Naive thymus-derived CD8-positive, alpha-beta T cell (primary cell): ENCODE measurements at regions not wholly inside any gene's neighbourhood (a gene's known extent, or its start where the extent isn't known, plus 50 kb on each side); places are given as distances from the start of the nearest gene placed in this dataset.

Source experiments
- ATAC-seq, 2 donors: fragments of 150-1000 bp; cut with Tn5 transposase in 1 of 2; sonication (Bioruptor Pico), chemical (Tn5 transposase) in 1 of 2; 1 replicate in 1 of 2; 2 replicates in 1 of 2; pipeline ENCODE4 v1.10.0; 2021; ENCODE audit warnings: mild to moderate bottlenecking in 2 of 2, moderate library complexity in 2 of 2
- POLR2A ChIA-PET: fragments of 350-600 bp; sonication (Branson Sonifier 250); formaldehyde crosslinking; loops from one replicate; lab custom pipeline; 2021; ENCODE audit warnings: antibody characterized with exemption; lab: Charles Lee
- DNase-seq, 10 donors: peaks; one replicate each; pipeline versions ENCODE4 v3.0.0 to v3.0.0-alpha.2; 2020 to 2022
- H3K27ac Mint-ChIP-seq, 10 donors: one replicate each; pipeline ENCODE4 v1.8.0; 2020 to 2022; ENCODE audit warnings: mild to moderate bottlenecking in 10 of 10, mixed read lengths in 10 of 10, moderate library complexity in 4 of 10, inconsistent platforms in 1 of 10
- H3K27me3 Mint-ChIP-seq, 5 donors: one replicate each; pipeline ENCODE4 v1.8.0; 2021 to 2022; ENCODE audit warnings: mixed read lengths in 5 of 5
- H3K36me3 Mint-ChIP-seq, 3 donors: one replicate each; pipeline ENCODE4 v1.8.0; 2020 to 2022; ENCODE audit warnings: mixed read lengths in 3 of 3, mild to moderate bottlenecking in 2 of 3, inconsistent platforms in 1 of 3
- H3K4me1 Mint-ChIP-seq, 4 donors: one replicate each; pipeline ENCODE4 v1.8.0; 2021 to 2022; ENCODE audit warnings: mixed read lengths in 4 of 4
- H3K4me3 Mint-ChIP-seq, 10 donors: one replicate each; pipeline ENCODE4 v1.8.0; 2020 to 2022; ENCODE audit warnings: mild to moderate bottlenecking in 10 of 10, mixed read lengths in 10 of 10, moderate library complexity in 6 of 10, inconsistent platforms in 1 of 10
- H3K9me3 Mint-ChIP-seq, 9 donors: one replicate each; pipeline ENCODE4 v1.8.0; 2020 to 2022; ENCODE audit warnings: mixed read lengths in 9 of 9, mild to moderate bottlenecking in 3 of 9, inconsistent platforms in 1 of 9, moderate library complexity in 1 of 9

DNA sequence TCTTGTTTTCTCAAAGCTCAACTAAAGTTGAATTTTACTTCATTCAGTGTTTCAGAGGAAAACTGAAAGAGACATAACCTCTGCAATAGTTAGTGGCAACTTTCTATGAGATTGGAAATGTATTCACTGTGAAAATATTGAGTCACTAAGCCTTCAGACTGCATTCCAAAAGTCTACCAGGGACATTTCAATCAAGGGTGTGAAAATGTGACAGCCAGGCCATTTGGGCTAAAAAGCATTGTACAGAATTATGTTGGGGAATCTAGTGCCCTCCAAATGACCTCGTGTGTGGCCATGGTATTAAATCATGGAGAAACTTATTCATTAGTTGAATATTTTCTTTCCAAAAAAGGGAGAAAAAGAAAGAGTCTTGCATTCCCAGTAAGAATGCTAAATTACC is 251.9 kb downstream of the GRB14 start:
- Mint-ChIP-seq H3K27me3 (peaks cover 0 to 2% (median 0%) of the 10 kb centered on the region in 5 donors), H3K36me3 (no peaks in the 10 kb centered on the region), H3K4me3 (no peak overlapping the region), H3K4me1 (no peaks in the 10 kb centered on the region), H3K9me3 (peaks cover 0 to 25% (median 5%) of the 10 kb centered on the region in 9 donors), H3K27ac (no peak overlapping the region)
- no peak for ATAC-seq
- no peak for DNase-seq
- POLR2A ChIA-PET = no interaction called here

DNA sequence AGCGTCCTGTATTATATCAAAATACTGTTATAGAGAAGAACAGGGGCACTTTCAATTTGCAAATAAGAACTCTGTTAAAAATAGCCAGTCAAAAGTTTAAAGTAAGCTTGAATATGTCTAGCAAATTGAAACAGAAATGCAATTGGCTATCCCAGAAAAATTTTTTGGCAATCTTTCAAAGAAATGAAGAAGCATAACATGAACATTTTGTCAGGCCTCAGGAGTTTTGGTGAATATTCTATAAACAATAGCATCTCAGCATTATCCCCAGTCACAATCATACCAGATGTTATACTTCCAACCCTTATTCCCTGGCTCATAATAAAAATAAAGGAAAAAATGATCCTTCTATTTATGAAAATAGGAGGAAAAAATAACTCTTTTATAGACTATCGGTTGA is 252.4 kb downstream of the GRB14 start:
- ATAC-seq (no peak), DNase-seq (no peak)
- H3K4me1 Mint-ChIP-seq = no peaks in the 10 kb centered on the region
- H3K4me3 Mint-ChIP-seq = no peak overlapping the region
- peaks cover 0 to 2% (median 0%) of the 10 kb centered on the region in 5 donors for H3K27me3 Mint-ChIP-seq
- peaks cover 0 to 27% (median 9%) of the 10 kb centered on the region in 9 donors for H3K9me3 Mint-ChIP-seq
- no peaks in the 10 kb centered on the region for H3K36me3 Mint-ChIP-seq
- POLR2A ChIA-PET = no interaction called here
- no peak overlapping the region for H3K27ac Mint-ChIP-seq

DNA sequence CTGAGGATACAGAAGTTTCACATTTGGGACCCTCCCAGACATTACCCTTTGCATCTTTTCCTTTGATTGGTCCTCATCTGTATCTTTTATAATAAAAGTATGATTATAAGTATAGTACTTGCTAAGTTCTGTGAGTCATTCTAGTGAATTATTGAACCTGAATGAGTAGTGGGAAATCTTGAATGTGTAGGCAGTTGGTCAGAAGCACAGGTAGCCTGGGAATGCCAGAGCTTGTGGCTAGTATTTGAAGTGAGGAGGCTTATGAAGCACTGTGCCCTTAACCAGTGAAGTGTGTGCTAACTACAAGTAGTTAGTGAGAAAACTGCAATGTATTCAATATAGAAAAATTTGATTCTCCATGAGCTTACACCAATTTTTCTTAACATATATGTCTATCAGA is 257.6 kb downstream of the GRB14 start:
- peaks cover 0 to 2% (median 0%) of the 10 kb centered on the region in 5 donors for H3K27me3 Mint-ChIP-seq
- no peaks in the 10 kb centered on the region for H3K36me3 Mint-ChIP-seq
- POLR2A ChIA-PET = no interaction called here
- no peak overlapping the region for H3K27ac Mint-ChIP-seq
- no peak for ATAC-seq
- H3K9me3 Mint-ChIP-seq = peaks cover 0 to 25% (median 9%) of the 10 kb centered on the region in 9 donors
- no peak for DNase-seq
- H3K4me3 Mint-ChIP-seq = no peak overlapping the region
- no peaks in the 10 kb centered on the region for H3K4me1 Mint-ChIP-seq

DNA sequence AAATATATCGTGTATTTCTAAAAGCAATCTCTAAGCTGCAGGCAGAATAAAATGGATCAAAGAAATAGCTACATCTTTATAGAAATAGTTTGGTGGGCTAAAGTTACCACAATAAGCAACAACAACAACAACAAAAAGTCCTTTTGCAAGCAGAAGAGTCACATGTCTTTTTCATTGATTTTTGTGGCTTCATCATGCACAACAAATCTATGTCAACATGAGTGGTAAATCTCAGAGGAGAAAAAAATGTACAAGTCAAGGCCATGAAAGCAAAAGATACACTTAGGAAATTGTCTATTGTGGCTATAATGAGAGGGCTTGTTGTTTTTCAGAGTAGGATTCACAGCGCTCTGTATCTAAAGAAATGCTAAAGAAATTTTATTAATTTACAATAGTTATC is 269.7 kb downstream of the GRB14 start:
- Mint-ChIP-seq H3K27ac (no peak overlapping the region), H3K4me3 (no peak overlapping the region), H3K27me3 (no peaks in the 10 kb centered on the region), H3K36me3 (no peaks in the 10 kb centered on the region), H3K4me1 (no peaks in the 10 kb centered on the region), H3K9me3 (peaks cover 0 to 6% (median 0%) of the 10 kb centered on the region in 9 donors)
- ATAC-seq = no peak
- no peak for DNase-seq
- POLR2A ChIA-PET = no interaction called here

DNA sequence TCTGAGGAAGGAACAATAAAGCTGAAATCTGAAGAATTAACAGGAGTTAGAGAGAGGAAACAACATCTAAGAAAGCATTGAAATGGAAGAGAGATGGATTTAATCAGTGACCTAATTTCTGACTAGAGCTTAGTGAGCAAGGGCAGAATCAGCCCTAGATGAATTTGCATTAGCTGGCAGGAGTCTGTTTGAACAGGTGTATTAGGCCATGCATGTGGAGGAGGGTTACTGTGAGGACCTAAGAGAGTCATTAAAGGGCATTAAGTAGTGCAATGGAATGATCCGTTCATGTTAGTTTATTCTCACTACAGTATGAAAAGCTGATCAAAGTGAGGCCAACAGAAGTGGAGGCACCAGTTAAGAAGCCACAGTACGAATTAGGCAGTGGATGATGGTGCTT is 285.3 kb downstream of the GRB14 start:
- no peak for ATAC-seq

DNA sequence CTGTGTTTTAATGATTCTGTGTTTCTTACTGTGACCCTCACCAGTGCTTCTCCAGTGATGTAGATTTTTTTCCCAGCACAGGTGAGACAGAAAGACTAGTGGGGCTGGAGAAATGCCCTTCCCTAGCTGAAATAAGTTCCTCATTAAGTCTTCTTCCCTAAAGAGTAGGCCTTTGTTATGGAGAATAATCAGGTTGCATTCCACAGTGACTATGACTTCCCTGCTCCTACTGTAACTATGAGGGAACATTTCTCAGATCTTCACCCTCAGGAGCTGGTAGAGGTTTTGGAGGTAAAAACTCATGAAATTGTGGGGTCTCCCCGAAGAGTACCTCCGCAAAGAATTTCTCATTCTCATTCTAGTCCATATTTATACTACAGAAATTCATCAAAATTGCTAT is 286.2 kb downstream of the GRB14 start:
- ATAC-seq (no peak), DNase-seq (no peak)
- no peaks in the 10 kb centered on the region for H3K4me1 Mint-ChIP-seq
- no peak overlapping the region for H3K4me3 Mint-ChIP-seq
- no peaks in the 10 kb centered on the region for H3K36me3 Mint-ChIP-seq
- no peak overlapping the region for H3K27ac Mint-ChIP-seq
- POLR2A ChIA-PET = no interaction called here
- no peaks in the 10 kb centered on the region for H3K27me3 Mint-ChIP-seq
- peaks cover 0 to 16% (median 3%) of the 10 kb centered on the region in 9 donors for H3K9me3 Mint-ChIP-seq

More for the DNA sequence above, 285.3 kb downstream of the GRB14 start:
- DNase-seq = no peak
- POLR2A ChIA-PET = no interaction called here
- Mint-ChIP-seq H3K36me3 (no peaks in the 10 kb centered on the region), H3K27me3 (no peaks in the 10 kb centered on the region), H3K27ac (no peak overlapping the region), H3K9me3 (peaks cover 0 to 22% (median 4%) of the 10 kb centered on the region in 9 donors), H3K4me1 (no peaks in the 10 kb centered on the region), H3K4me3 (no peak overlapping the region)

DNA sequence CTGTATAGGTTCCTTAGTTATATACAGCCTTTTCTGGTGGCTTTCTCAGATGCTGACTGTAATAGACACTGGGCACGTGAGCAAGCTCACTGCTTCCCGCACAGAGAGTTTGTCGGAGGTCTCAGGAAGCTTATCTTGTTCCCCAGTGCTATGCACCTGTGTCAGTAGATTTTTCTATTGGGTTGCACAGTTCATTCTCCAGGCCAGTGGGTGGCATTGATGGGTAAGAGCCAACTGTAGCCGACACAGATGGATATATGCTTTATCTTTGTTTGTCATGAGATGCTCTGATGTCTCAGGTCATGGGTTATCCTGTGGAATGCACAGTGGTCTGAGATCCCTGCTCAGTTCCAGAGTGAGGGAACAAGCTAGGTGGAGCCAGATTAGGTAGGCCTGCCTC is 293.0 kb downstream of the GRB14 start:
- Mint-ChIP-seq H3K9me3 (peaks cover 10 to 39% (median 18%) of the 10 kb centered on the region in 9 donors), H3K27me3 (no peaks in the 10 kb centered on the region), H3K4me1 (no peaks in the 10 kb centered on the region), H3K4me3 (no peak overlapping the region), H3K27ac (no peak overlapping the region), H3K36me3 (no peaks in the 10 kb centered on the region)
- POLR2A ChIA-PET = no interaction called here
- ATAC-seq = no peak
- DNase-seq = no peak

DNA sequence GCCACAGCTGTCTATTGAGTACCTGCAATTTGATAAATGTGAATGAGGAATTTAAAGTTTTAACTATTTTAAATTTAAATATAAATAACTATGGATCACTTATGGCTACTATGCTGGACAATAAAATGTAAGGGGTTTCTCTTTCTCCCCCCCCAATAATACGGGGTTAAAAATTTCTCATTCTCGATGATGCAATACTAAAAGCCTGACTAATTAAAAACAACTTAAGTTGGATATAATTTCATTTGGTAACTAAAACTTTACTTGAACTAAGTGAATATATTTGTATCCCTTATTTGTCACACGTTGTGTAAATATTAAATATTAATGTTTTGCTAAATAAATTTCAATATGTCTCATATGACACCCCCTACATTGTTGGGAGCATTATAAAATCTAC is 297.3 kb downstream of the GRB14 start:
- no peak overlapping the region for H3K4me3 Mint-ChIP-seq
- POLR2A ChIA-PET = no interaction called here
- H3K27me3 Mint-ChIP-seq = no peaks in the 10 kb centered on the region
- ATAC-seq (no peak), DNase-seq (no peak)
- H3K36me3 Mint-ChIP-seq = no peaks in the 10 kb centered on the region
- H3K9me3 Mint-ChIP-seq = peaks cover 12 to 55% (median 25%) of the 10 kb centered on the region in 9 donors
- H3K27ac Mint-ChIP-seq = no peak overlapping the region
- no peaks in the 10 kb centered on the region for H3K4me1 Mint-ChIP-seq

DNA sequence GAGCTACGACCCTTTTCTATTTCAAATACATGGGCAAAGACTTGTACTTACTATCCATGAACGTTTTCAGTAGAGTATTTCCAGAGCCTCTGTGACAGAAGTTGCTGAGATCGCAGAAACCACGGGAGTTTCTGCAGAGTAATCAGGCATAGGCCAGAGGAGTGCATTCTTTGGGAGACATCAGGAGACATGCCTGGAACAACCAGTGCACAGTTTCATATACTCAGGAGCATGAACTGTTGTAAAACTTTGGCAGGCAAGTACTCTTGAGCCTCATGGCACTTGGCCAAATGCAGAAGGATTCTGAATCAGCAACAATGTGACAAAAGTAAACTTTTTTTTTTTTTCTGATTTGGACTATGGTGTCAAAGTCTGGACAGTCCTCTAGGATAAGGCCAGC is 307.1 kb downstream of the GRB14 start:
- POLR2A ChIA-PET = no interaction called here
- no peak overlapping the region for H3K27ac Mint-ChIP-seq
- H3K36me3 Mint-ChIP-seq = no peaks in the 10 kb centered on the region
- no peaks in the 10 kb centered on the region for H3K27me3 Mint-ChIP-seq
- DNase-seq (no peak), ATAC-seq (no peak)
- H3K4me1 Mint-ChIP-seq = no peaks in the 10 kb centered on the region
- peaks cover 0 to 10% (median 6%) of the 10 kb centered on the region in 9 donors for H3K9me3 Mint-ChIP-seq
- H3K4me3 Mint-ChIP-seq = no peak overlapping the region

DNA sequence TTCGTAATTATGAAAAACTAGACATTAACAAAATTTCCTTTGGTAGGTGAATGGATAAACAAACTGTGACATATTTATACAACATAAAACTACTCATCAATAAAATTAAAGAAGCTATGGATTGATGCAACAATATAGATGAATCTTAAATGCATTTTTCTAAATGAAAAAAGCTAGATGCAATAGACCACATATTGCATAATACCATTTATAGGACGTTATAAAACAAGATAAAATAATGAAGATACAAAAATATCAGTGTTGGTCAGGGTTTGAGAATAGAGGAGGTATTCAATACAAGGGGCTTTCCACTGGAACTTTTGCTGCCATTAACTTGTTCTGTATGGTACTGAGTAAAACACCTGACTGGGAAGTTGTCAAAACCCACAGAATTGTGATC is 314.4 kb downstream of the GRB14 start:
- Mint-ChIP-seq H3K27me3 (no peaks in the 10 kb centered on the region), H3K36me3 (no peaks in the 10 kb centered on the region), H3K4me1 (no peaks in the 10 kb centered on the region), H3K9me3 (peaks cover 0 to 8% (median 0%) of the 10 kb centered on the region in 9 donors), H3K27ac (no peak overlapping the region), H3K4me3 (no peak overlapping the region)
- POLR2A ChIA-PET = no interaction called here
- ATAC-seq (no peak), DNase-seq (no peak)

DNA sequence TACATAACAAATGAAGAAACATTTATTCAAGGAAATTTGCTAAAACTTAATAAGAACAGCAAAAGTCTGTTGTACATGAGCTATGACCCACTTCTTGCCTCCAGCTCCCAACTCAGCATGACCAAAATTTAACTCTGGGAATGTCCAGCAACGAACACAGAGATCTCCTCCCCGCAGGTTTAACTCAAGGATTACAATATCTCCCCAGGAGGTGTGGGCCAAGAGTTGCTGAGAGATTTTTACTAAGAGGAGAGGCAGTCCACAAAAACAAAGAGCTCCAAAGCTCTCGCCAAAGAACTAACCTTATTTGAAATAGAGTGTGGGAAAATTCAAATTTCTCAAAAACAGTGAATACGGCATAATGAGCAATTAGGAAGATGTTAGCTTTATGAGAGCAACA is 318.5 kb downstream of the GRB14 start:
- Mint-ChIP-seq H3K4me3 (no peak overlapping the region), H3K27me3 (no peaks in the 10 kb centered on the region), H3K4me1 (no peaks in the 10 kb centered on the region), H3K9me3 (peaks cover 0 to 37% (median 8%) of the 10 kb centered on the region in 9 donors), H3K36me3 (no peaks in the 10 kb centered on the region), H3K27ac (no peak overlapping the region)
- DNase-seq = no peak
- no peak for ATAC-seq
- POLR2A ChIA-PET = no interaction called here

DNA sequence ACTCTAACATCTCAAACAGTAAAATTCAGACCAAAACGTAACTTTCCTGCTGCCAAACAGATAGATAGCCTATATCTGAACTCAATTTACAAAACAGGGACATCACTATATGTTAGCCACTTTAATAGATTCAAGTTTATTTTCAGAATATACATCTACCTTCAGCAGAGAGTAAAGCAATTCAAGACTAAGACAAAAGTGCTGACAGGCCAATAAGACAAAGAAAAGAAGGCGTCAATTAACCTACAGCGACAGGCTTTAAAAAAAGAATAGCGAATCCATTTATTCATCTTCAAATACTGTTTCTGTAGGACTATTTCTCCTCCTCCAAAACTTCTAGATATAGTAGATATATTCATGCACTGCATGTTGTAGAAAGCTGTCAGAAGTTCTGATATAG is 333.0 kb downstream of the GRB14 start:
- Mint-ChIP-seq H3K9me3 (peaks cover 0 to 32% (median 10%) of the 10 kb centered on the region in 9 donors), H3K27ac (no peak overlapping the region), H3K4me1 (no peaks in the 10 kb centered on the region), H3K4me3 (no peak overlapping the region), H3K27me3 (peaks cover 0 to 4% (median 0%) of the 10 kb centered on the region in 5 donors), H3K36me3 (no peaks in the 10 kb centered on the region)
- ATAC-seq = no peak
- DNase-seq = no peak
- POLR2A ChIA-PET = no interaction called here

DNA sequence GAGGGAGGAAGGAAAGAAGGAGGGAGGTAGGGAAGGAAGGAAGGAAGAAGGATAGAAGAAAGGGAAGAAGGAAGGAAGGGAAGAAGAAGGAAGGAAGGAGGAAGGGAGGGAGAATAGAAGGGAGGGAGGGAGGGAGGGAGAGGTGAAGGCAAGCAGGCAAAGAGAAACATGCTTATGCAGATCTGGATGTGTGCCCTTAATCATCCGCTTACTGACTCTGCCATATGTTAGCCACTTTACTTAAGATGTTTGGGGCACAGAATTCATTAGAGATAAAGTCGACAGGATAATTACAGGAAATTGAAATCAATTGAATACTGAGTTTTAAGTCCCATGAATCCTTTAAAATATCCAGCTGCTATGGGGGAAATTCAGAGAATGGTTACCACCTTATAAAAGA is 334.2 kb downstream of the GRB14 start:
- POLR2A ChIA-PET = no interaction called here
- H3K27ac Mint-ChIP-seq = no peak overlapping the region
- H3K36me3 Mint-ChIP-seq = no peaks in the 10 kb centered on the region
- no peak for DNase-seq
- no peak for ATAC-seq
- peaks cover 0 to 29% (median 8%) of the 10 kb centered on the region in 9 donors for H3K9me3 Mint-ChIP-seq
- peaks cover 0 to 4% (median 0%) of the 10 kb centered on the region in 5 donors for H3K27me3 Mint-ChIP-seq
- no peaks in the 10 kb centered on the region for H3K4me1 Mint-ChIP-seq
- no peak overlapping the region for H3K4me3 Mint-ChIP-seq

DNA sequence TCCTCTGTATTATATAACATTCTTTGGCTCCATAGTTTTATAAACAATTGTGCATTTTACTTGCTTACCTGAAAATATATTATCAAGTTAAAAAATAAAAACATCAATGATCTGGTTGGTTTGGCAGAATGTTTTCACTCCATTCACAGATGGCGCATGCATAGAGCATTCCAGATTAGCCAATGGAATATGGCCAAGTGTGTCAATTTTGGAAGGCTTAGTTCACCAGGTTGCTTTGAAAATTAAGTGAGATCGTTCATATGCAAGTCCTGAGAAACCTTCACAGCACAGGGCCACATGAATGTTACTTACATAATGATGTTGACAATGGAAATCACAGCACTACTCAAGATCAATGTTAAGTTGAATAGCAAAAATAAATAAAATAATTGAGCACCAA is 335.7 kb downstream of the GRB14 start:
- Mint-ChIP-seq H3K27ac (no peak overlapping the region), H3K4me3 (no peak overlapping the region), H3K36me3 (no peaks in the 10 kb centered on the region), H3K27me3 (peaks cover 0 to 4% (median 0%) of the 10 kb centered on the region in 5 donors), H3K4me1 (no peaks in the 10 kb centered on the region), H3K9me3 (peaks cover 0 to 20% (median 10%) of the 10 kb centered on the region in 9 donors)
- ATAC-seq = no peak
- POLR2A ChIA-PET = no interaction called here
- DNase-seq = no peak
